SK-N-SH (cell line): ENCODE measurements at regions not wholly inside any gene's neighbourhood (a gene's known extent, or its start where the extent isn't known, plus 50 kb on each side); places are given as distances from the start of the nearest gene placed in this dataset.

Experiments
- CTCF ChIA-PET: fragments of 300-600, 350-600 bp; formaldehyde crosslinking; extraction: SDS; loops from one replicate; lab custom pipeline; 2021; lab: Yijun Ruan, JAX
- POLR2A ChIA-PET: fragments of 350-600 bp; sonication (Branson Sonifier 250); formaldehyde crosslinking; extraction: SDS; loops from one replicate; lab custom pipeline; 2020; ENCODE audit warnings: antibody characterized with exemption, inconsistent platforms; lab: Yijun Ruan, JAX
- DNase-seq: peaks from one replicate; pipeline ENCODE4 v3.0.0; 2012
- H2AFZ ChIP-seq: fragments of 200-600 bp; sonication (generic); 2 replicates; pipeline ENCODE4 v1.8.1; 2016; ENCODE audit warnings: antibody characterized with exemption, mild to moderate bottlenecking, low read depth
- H3F3A ChIP-seq: fragments of 200-600 bp; sonication (generic); replicated peaks from 2 replicates; pipeline ENCODE3; 2016; ENCODE audit warnings: antibody characterized with exemption, mild to moderate bottlenecking; ENCODE audit not compliant: insufficient read depth
- H3K27ac ChIP-seq, 2 experiments: fragments of 200-500 bp in 1 of 2; fragments of 200-600 bp in 1 of 2; sonication (Bioruptor generic) in 1 of 2; sonication (generic), shearing (Covaris generic) in 1 of 2; 2 replicates each; pipeline versions ENCODE4 v1.5.1 to v1.6.1; 2014 to 2016; ENCODE audit warnings: low read depth in 2 of 2, inconsistent platforms in 1 of 2, low read length in 1 of 2, mild to moderate bottlenecking in 1 of 2, mixed read lengths in 1 of 2
- H3K27me3 ChIP-seq: fragments of 200-600 bp; sonication (generic), shearing (Covaris generic); 2 replicates; pipeline ENCODE4 v1.6.1; 2016; ENCODE audit warnings: mixed run types; ENCODE audit not compliant: insufficient read depth
- H3K36me3 ChIP-seq, 2 experiments: fragments of 200-500 bp in 1 of 2; fragments of 200-600 bp in 1 of 2; sonication (Bioruptor generic) in 1 of 2; sonication (generic) in 1 of 2; replicated peaks in 1 of 2; 2 replicates each; pipeline versions ENCODE3 to v1.5.1; 2014 to 2016; ENCODE audit warnings: low read length in 1 of 2, mild to moderate bottlenecking in 1 of 2; ENCODE audit not compliant: insufficient read depth in 2 of 2, control insufficient read depth in 1 of 2
- H3K4me1 ChIP-seq, 2 experiments: fragments of 200-500 bp in 1 of 2; fragments of 200-600 bp in 1 of 2; sonication (Bioruptor generic) in 1 of 2; sonication (generic), shearing (Covaris generic) in 1 of 2; 2 replicates each; pipeline versions ENCODE4 v1.5.1 to v1.6.1; 2014 to 2016; ENCODE audit warnings: low read depth in 1 of 2, low read length in 1 of 2, mixed run types in 1 of 2; ENCODE audit not compliant: insufficient read depth in 2 of 2, control insufficient read depth in 1 of 2
- H3K4me2 ChIP-seq: fragments of 200-600 bp; sonication (generic), shearing (Covaris generic); 2 replicates; pipeline ENCODE4 v1.6.1; 2017; ENCODE audit warnings: mixed run types
- H3K4me3 ChIP-seq, 2 experiments: fragments of 200-500 bp in 1 of 2; fragments of 200-600 bp in 1 of 2; sonication (Bioruptor generic) in 1 of 2; sonication (generic), shearing (Covaris generic) in 1 of 2; 2 replicates each; pipeline versions ENCODE4 v1.5.1 to v1.8.1; 2014 to 2016; ENCODE audit warnings: low read depth in 2 of 2, inconsistent platforms in 1 of 2, low read length in 1 of 2, mild to moderate bottlenecking in 1 of 2, mixed read lengths in 1 of 2, moderate library complexity in 1 of 2
- H3K79me2 ChIP-seq: fragments of 200-600 bp; sonication (generic); 2 replicates; pipeline ENCODE4 v1.8.1; 2017; ENCODE audit warnings: mild to moderate bottlenecking; ENCODE audit not compliant: insufficient read depth
- H3K9ac ChIP-seq: fragments of 200-600 bp; sonication (generic); 2 replicates; pipeline ENCODE4 v1.6.1; 2017; ENCODE audit warnings: mixed run types
- H3K9me2 ChIP-seq: fragments of 200-600 bp; sonication (generic); 2 replicates; pipeline ENCODE4 v1.6.1; 2017; ENCODE audit warnings: mixed run types
- H3K9me3 ChIP-seq: fragments of 200-600 bp; sonication (generic); 2 replicates; pipeline ENCODE4 v1.6.1; 2017; ENCODE audit warnings: mixed run types, mild to moderate bottlenecking, moderate library complexity
- H4K20me1 ChIP-seq: fragments of 200-600 bp; sonication (generic); 2 replicates; pipeline ENCODE4 v1.6.1; 2017; ENCODE audit warnings: mild to moderate bottlenecking, mixed run types; ENCODE audit not compliant: insufficient read depth
- ELF1 ChIP-seq: IDR thresholded peaks from 2 replicates; pipeline ENCODE4 v1.4.0; 2012
- EP300 ChIP-seq, 2 experiments: IDR thresholded peaks; 2 replicates each; pipeline versions ENCODE4 v1.4.0 to v1.6.1; 2012; ENCODE audit warnings: borderline replicate concordance in 1 of 2, low read depth in 1 of 2, low read length in 1 of 2
- FOSL2 ChIP-seq: IDR thresholded peaks from 2 replicates; pipeline ENCODE4 v1.4.0; 2012; ENCODE audit warnings: low read depth, mild to moderate bottlenecking, moderate library complexity, borderline replicate concordance
- GATA2 ChIP-seq: sonication (generic); formaldehyde crosslinking; IDR thresholded peaks from 2 replicates; pipeline ENCODE4 v1.5.0; 2020; ENCODE audit warnings: mild to moderate bottlenecking, missing genetic modification reagents
- MEF2A ChIP-seq: IDR thresholded peaks from 2 replicates; pipeline ENCODE4 v1.4.0; 2012; ENCODE audit warnings: low read depth, borderline replicate concordance
- MXI1 ChIP-seq: IDR thresholded peaks from 2 replicates; pipeline ENCODE4 v1.6.1; 2012; ENCODE audit warnings: mild to moderate bottlenecking, low read depth, low read length, improper control_type of control experiment
- NRF1 ChIP-seq: IDR thresholded peaks from 2 replicates; pipeline ENCODE4 v1.6.1; 2012; ENCODE audit warnings: low read depth, mild to moderate bottlenecking, low read length
- POLR2AphosphoS5 ChIP-seq: IDR thresholded peaks from 2 replicates; pipeline ENCODE4 v1.6.1; 2012; ENCODE audit warnings: low read depth, low read length
- RAD21 ChIP-seq: IDR thresholded peaks from 2 replicates; pipeline ENCODE4 v1.6.1; 2012; ENCODE audit warnings: mild to moderate bottlenecking, low read length
- RCOR1 ChIP-seq: fragments of 150-350 bp; IDR thresholded peaks from 2 replicates; pipeline ENCODE4 v1.6.1; 2017; ENCODE audit warnings: antibody characterized with exemption, low read length
- RFX5 ChIP-seq: IDR thresholded peaks from 2 replicates; pipeline ENCODE4 v1.6.1; 2012; ENCODE audit warnings: mild to moderate bottlenecking, improper control_type of control experiment, low read length
- SIN3A ChIP-seq: IDR thresholded peaks from 2 replicates; pipeline ENCODE4 v1.6.1; 2012; ENCODE audit warnings: low read depth, mild to moderate bottlenecking, low read length, moderate library complexity, borderline replicate concordance
- TAF1 ChIP-seq: IDR thresholded peaks from 2 replicates; pipeline ENCODE4 v1.6.1; 2012; ENCODE audit warnings: low read depth, mild to moderate bottlenecking, low read length, moderate library complexity, borderline replicate concordance
- YY1 ChIP-seq: IDR thresholded peaks from 2 replicates; pipeline ENCODE4 v1.4.0; 2012; ENCODE audit warnings: low read depth, mild to moderate bottlenecking
- WGBS: methylation state at CpG from one replicate; pipeline ENCODE4 v1.1.6; 2017; ENCODE audit warnings: low lambda C conversion rate; 5-methylcytosine and 5-hydroxymethylcytosine counted together
- TF ChIP-seq, protein P1 (sequence below): IDR thresholded peaks from 2 replicates; pipeline ENCODE4 v1.4.0; 2012; ENCODE audit warnings: low read depth
- TF ChIP-seq, protein P2 (sequence below): fragments of 200-600 bp; sonication (generic); IDR thresholded peaks from 2 replicates; pipeline ENCODE4 v1.6.1; 2017; ENCODE audit warnings: antibody characterized with exemption, mild to moderate bottlenecking, moderate library complexity
- TF ChIP-seq, protein P3 (sequence below): fragments of 150-350 bp; IDR thresholded peaks from 2 replicates; pipeline ENCODE4 v1.6.1; 2017; ENCODE audit warnings: antibody characterized with exemption, low read length, low read depth, borderline replicate concordance

DNA sequence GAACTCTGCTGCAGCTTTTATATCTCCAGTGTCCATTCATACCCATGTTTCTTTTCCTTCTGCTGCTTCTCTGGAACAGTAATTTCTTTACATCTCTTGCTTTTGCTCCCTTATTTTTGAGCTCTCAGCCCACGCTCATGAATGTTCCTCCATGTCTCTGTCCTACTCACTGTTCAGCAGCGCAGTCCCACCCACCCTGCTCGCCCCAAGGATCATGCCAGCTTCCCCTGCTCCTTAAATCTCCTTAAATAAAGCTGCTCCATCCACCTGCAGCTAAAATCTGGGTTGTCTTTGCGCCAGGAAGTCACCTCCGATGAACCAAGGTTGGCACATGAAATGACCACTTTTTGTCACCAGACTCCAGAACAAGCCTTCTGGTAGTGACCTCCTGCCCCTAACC, 201.1 kb upstream of the RGS6 start:
- H3F3A ChIP-seq = peaks cover under 1% of the 10 kb centered on the region
- H3K9me2 ChIP-seq = no peaks in the 10 kb centered on the region
- no peak overlapping the region for H2AFZ ChIP-seq
- POLR2A ChIA-PET = no interaction called here
- no peak overlapping the region for H3K4me3 ChIP-seq
- no peak overlapping the region for H3K27ac ChIP-seq
- H3K27me3 ChIP-seq = no peaks in the 10 kb centered on the region
- H3K79me2 ChIP-seq = no peaks in the 10 kb centered on the region
- no peak for DNase-seq
- no peaks in the 10 kb centered on the region for H3K9me3 ChIP-seq
- no peaks in the 10 kb centered on the region for H4K20me1 ChIP-seq
- CTCF ChIA-PET = interaction anchor here (1.2 to 3.6 kb wide), 2 partner anchors 22 to 25 kb away, joined by 3 to 14 read pairs; no protein-coding TSS in a partner anchor
- TF ChIP-seq RAD21 (no peak), EP300 (IDR thresholded peaks at IDR 0.05; ENCODE audit: borderline replicate concordance in 1 of 2, low read depth in 1 of 2, low read length in 1 of 2) (no peak), SIN3A (no peak), GATA2 (CRISPR knock-in tag) (no peak), YY1 (no peak), MXI1 (no peak), FOSL2 (no peak), POLR2AphosphoS5 (no peak), NRF1 (no peak), MEF2A (no peak), ELF1 (no peak), RFX5 (no peak), TAF1 (no peak), RCOR1 (no peak)
- TF ChIP-seq, protein P1, sequence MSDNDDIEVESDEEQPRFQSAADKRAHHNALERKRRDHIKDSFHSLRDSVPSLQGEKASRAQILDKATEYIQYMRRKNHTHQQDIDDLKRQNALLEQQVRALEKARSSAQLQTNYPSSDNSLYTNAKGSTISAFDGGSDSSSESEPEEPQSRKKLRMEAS = no peak
- TF ChIP-seq, protein P2, sequence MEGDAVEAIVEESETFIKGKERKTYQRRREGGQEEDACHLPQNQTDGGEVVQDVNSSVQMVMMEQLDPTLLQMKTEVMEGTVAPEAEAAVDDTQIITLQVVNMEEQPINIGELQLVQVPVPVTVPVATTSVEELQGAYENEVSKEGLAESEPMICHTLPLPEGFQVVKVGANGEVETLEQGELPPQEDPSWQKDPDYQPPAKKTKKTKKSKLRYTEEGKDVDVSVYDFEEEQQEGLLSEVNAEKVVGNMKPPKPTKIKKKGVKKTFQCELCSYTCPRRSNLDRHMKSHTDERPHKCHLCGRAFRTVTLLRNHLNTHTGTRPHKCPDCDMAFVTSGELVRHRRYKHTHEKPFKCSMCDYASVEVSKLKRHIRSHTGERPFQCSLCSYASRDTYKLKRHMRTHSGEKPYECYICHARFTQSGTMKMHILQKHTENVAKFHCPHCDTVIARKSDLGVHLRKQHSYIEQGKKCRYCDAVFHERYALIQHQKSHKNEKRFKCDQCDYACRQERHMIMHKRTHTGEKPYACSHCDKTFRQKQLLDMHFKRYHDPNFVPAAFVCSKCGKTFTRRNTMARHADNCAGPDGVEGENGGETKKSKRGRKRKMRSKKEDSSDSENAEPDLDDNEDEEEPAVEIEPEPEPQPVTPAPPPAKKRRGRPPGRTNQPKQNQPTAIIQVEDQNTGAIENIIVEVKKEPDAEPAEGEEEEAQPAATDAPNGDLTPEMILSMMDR = no peak
- TF ChIP-seq, protein P3, sequence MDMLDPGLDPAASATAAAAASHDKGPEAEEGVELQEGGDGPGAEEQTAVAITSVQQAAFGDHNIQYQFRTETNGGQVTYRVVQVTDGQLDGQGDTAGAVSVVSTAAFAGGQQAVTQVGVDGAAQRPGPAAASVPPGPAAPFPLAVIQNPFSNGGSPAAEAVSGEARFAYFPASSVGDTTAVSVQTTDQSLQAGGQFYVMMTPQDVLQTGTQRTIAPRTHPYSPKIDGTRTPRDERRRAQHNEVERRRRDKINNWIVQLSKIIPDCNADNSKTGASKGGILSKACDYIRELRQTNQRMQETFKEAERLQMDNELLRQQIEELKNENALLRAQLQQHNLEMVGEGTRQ = no peak
- peaks cover 20 to 29% of the 10 kb centered on the region in 2 experiments for H3K36me3 ChIP-seq
- 98% methylated on average over 5 of the region's 5 CpGs for WGBS
- H3K4me2 ChIP-seq = no peak overlapping the region
- H3K9ac ChIP-seq = no peak overlapping the region
- peaks cover 8 to 26% of the 10 kb centered on the region in 2 experiments; a peak in 3 of 4 replicates for H3K4me1 ChIP-seq
